K562 (cell line): ENCODE measurements at regions not wholly inside any gene's neighbourhood (a gene's known extent, or its start where the extent isn't known, plus 50 kb on each side); places are given as distances from the start of the nearest gene placed in this dataset.

Experiments used
- ATAC-seq: fragments of 200-7000 bp; cut with Tn5 transposase; 3 replicates; pipeline ENCODE4 v1.9.1; 2020; ENCODE audit warnings: moderate library complexity
- BruUV-seq: library from RNA; stranded (reverse); fragments of 400-500 nt; replicated peaks from 2 replicates; lab custom pipeline; 2021; lab: Mats Ljungman, UMichigan
- CTCF ChIA-PET: fragments of 300-600 bp; formaldehyde crosslinking; extraction: SDS; loops from one replicate; lab custom pipeline; 2021; ENCODE audit warnings: low intra/inter-chr PET ratio; lab: Yijun Ruan, JAX
- POLR2A ChIA-PET: fragments of 300-600, 350-650 bp; sonication (Branson Sonifier 250); formaldehyde crosslinking; extraction: SDS; loops from one replicate; lab custom pipeline; 2021; ENCODE audit warnings: antibody characterized with exemption, inconsistent platforms; lab: Yijun Ruan, JAX
- DNase-seq, 4 experiments: peaks; one replicate each; pipeline versions ENCODE4 v3.0.0 to v3.0.0-alpha.2; 2011 to 2018; ENCODE audit warnings: low spot score in 3 of 4, mixed read lengths in 3 of 4; ENCODE audit errors: extremely low read depth in 1 of 4
- FAIRE-seq: peaks from 2 replicates; lab custom pipeline; 2011; peaks lifted over from hg19 to GRCh38; lab: Jason Lieb, UNC
- H2AFZ ChIP-seq: 2 replicates; pipeline ENCODE4 v1.6.0; 2011; ENCODE audit warnings: low read depth, low read length, control low read depth, inconsistent platforms
- H3K27ac ChIP-seq: fragments of 200-600 bp; 3 replicates; pipeline ENCODE4 v1.8.0; 2011; ENCODE audit warnings: low read depth, mild to moderate bottlenecking, control low read depth, inconsistent platforms, low read length, moderate library complexity, mixed read lengths; ENCODE audit errors: extremely low read depth
- H3K27me3 ChIP-seq, 2 experiments: fragments of 300-600 bp in 1 of 2; 2 replicates in 1 of 2; 3 replicates in 1 of 2; pipeline versions ENCODE4 v1.6.0 to v1.8.0; 2011; ENCODE audit warnings: inconsistent platforms in 2 of 2, low read length in 2 of 2, mild to moderate bottlenecking in 1 of 2, mixed read lengths in 1 of 2, moderate library complexity in 1 of 2; ENCODE audit not compliant: control insufficient read depth in 2 of 2, insufficient read depth in 2 of 2
- H3K36me3 ChIP-seq: fragments of 300-600 bp; 3 replicates; pipeline ENCODE4 v1.8.0; 2011; ENCODE audit warnings: mild to moderate bottlenecking, low read length, inconsistent platforms; ENCODE audit not compliant: control insufficient read depth, insufficient read depth
- H3K4me1 ChIP-seq, 2 experiments: fragments of 200-600 bp in 1 of 2; replicated peaks in 1 of 2; 2 replicates in 1 of 2; 3 replicates in 1 of 2; pipeline versions ENCODE4 v1.5.1 to v1.8.0; 2011; ENCODE audit warnings: inconsistent platforms in 2 of 2, low read length in 2 of 2, mild to moderate bottlenecking in 1 of 2, mixed read lengths in 1 of 2, moderate library complexity in 1 of 2; ENCODE audit not compliant: control insufficient read depth in 2 of 2, insufficient read depth in 2 of 2
- H3K4me2 ChIP-seq: 2 replicates; pipeline ENCODE4 v1.6.1; 2011; ENCODE audit warnings: low read length, control low read depth, inconsistent platforms, mixed read lengths; ENCODE audit not compliant: insufficient read depth
- H3K4me3 ChIP-seq: fragments of 200-600 bp; sonication (generic), shearing (Covaris generic); 2 replicates; pipeline ENCODE4 v1.5.1; 2016; ENCODE audit warnings: control low read depth, inconsistent platforms
- H3K79me2 ChIP-seq: fragments of 200-600 bp; 3 replicates; pipeline ENCODE4 v1.8.0; 2011; ENCODE audit warnings: low read length, inconsistent platforms; ENCODE audit not compliant: control insufficient read depth, insufficient read depth
- H3K9ac ChIP-seq, 2 experiments: 2 replicates each; pipeline versions ENCODE4 v1.6.0 to v1.6.1; 2011; ENCODE audit warnings: low read depth in 2 of 2, low read length in 2 of 2, control low read depth in 1 of 2, inconsistent platforms in 1 of 2, mild to moderate bottlenecking in 1 of 2, mixed read lengths in 1 of 2; ENCODE audit not compliant: insufficient read depth in 1 of 2
- H3K9me1 ChIP-seq: one replicate; pipeline ENCODE4 v1.6.0; 2011; ENCODE audit warnings: inconsistent platforms, mild to moderate bottlenecking, low read length, moderate library complexity; ENCODE audit not compliant: control insufficient read depth, insufficient read depth
- H3K9me3 ChIP-seq: replicated peaks from 2 replicates; pipeline ENCODE4 v1.5.1; 2011; ENCODE audit warnings: low read depth, low read length, inconsistent platforms; ENCODE audit not compliant: control insufficient read depth, insufficient read depth
- H4K20me1 ChIP-seq: replicated peaks from 2 replicates; pipeline ENCODE4 v1.6.1; 2011; ENCODE audit warnings: low read length, inconsistent platforms, mixed read lengths; ENCODE audit not compliant: control insufficient read depth, insufficient read depth
- ESRRB ChIP-seq: fragments of 250-450 bp; sonication (Bioruptor Pico); IDR thresholded peaks from 2 replicates; pipeline ENCODE4 v1.5.0; 2020; ENCODE audit warnings: mild to moderate bottlenecking, moderate library complexity, borderline replicate concordance
- NFE2L1 ChIP-seq: fragments of 450-650 bp; IDR thresholded peaks from 2 replicates; pipeline ENCODE4 v1.6.1; 2016; ENCODE audit warnings: missing genetic modification characterization, low read depth, mild to moderate bottlenecking, missing compliant biosample characterization, moderate library complexity, borderline replicate concordance
- POU5F1 ChIP-seq: fragments of 150-350 bp; IDR thresholded peaks from 2 replicates; pipeline ENCODE4 v1.6.1; 2014; ENCODE audit warnings: borderline replicate concordance, low read length, low read depth, mild to moderate bottlenecking; ENCODE audit not compliant: partially characterized antibody
- SNIP1 ChIP-seq: fragments of 450-650 bp; IDR thresholded peaks from 2 replicates; pipeline ENCODE4 v1.7.1; 2017; ENCODE audit warnings: low read depth, mild to moderate bottlenecking
- TGIF2 ChIP-seq: sonication (generic); formaldehyde crosslinking; IDR thresholded peaks from 2 replicates; pipeline ENCODE4 v1.8.1; 2022; ENCODE audit warnings: mild to moderate bottlenecking, missing genetic modification reagents, moderate library complexity
- ZNF354B ChIP-seq: fragments of 250-450 bp; sonication (Bioruptor Pico); IDR thresholded peaks from 2 replicates; pipeline ENCODE4 v1.4.0; 2020
- WGBS: fragments of 100-300 bp; shearing (Covaris generic); methylation state at CpG from one replicate; pipeline ENCODE4 v1.1.6; 2016; ENCODE audit warnings: low coverage, mixed read lengths; ENCODE audit not compliant: insufficient coverage; ENCODE audit errors: missing lambda C conversion rate; 5-methylcytosine and 5-hydroxymethylcytosine counted together
- in situ Hi-C: fragments of 300-500 bp; cut with MboI; formaldehyde crosslinking; loops from 4 replicates; pipeline ENCODE4 v1.15.0; 2018; ENCODE audit warnings: inconsistent platforms, mixed read lengths
- intact Hi-C: fragments of 100-400 bp; cut with micrococcal nuclease; formaldehyde crosslinking; loops from 2 replicates; pipeline ENCODE4 v1.14.2; 2022
- TF ChIP-seq, protein P1 (sequence below): fragments of 450-650 bp; formaldehyde crosslinking; IDR thresholded peaks from 2 replicates; pipeline ENCODE4 v1.4.0; 2022; ENCODE audit warnings: missing genetic modification characterization
- TF ChIP-seq, protein P2 (sequence below): fragments of 250-450 bp; sonication (Bioruptor Pico); IDR thresholded peaks from 2 replicates; pipeline ENCODE4 v1.8.0; 2021; ENCODE audit warnings: moderate library complexity, mild to moderate bottlenecking, inconsistent platforms
- TF ChIP-seq, protein P3 (sequence below): fragments of 450-650 bp; IDR thresholded peaks from one replicate; pipeline ENCODE4 v1.6.1; 2018; ENCODE audit warnings: mild to moderate bottlenecking, moderate library complexity; ENCODE audit not compliant: partially characterized antibody

DNA sequence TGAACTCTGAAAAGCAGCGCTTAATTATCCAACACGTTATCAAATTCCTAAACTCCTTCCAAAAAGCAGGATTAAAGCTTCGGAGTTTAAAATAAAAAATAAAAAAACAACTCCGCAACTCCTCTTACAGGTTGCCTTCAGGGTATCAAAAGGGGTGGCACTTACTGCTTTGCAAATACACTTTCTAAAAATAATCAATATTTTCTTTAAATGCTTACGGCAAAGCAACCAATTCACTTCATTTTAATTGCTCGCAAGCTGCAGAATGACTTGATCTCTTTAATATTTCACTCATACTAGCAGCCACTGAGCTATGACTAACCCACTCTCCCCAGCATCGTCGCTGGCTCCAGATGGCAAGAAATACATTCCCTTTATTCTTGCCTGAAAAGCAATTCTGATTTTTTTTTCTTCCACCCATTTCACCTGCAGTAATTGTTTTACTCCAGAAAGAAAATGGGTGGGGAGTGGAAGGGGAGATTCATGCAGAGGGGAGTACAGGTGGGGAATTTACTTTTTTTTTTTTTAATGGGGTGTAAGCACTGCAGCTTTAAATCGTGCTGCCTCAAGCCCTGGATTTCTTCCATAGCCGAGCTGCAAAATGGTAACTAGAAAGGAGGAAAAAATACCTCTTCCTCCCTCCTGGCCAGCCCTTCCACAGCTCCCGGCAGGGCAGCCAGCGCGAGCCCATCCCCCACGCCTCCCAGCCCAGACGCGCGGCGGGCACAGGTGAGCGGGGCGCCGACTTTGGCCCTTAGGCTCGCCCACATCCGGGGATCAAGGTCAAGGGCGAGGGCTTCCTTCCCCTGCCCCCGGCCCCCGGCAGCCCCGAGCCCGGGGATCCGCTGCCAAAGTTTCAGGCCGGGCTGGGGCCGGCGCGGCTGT is 54.2 kb upstream of the FHIP2A start:
- no peak overlapping the region for H3K4me3 ChIP-seq
- H3K27ac ChIP-seq = no peak overlapping the region
- H2AFZ ChIP-seq = no peak overlapping the region
- no peaks in the 10 kb centered on the region for H3K36me3 ChIP-seq
- BruUV-seq = no TSS peak
- TF ChIP-seq, protein P1, sequence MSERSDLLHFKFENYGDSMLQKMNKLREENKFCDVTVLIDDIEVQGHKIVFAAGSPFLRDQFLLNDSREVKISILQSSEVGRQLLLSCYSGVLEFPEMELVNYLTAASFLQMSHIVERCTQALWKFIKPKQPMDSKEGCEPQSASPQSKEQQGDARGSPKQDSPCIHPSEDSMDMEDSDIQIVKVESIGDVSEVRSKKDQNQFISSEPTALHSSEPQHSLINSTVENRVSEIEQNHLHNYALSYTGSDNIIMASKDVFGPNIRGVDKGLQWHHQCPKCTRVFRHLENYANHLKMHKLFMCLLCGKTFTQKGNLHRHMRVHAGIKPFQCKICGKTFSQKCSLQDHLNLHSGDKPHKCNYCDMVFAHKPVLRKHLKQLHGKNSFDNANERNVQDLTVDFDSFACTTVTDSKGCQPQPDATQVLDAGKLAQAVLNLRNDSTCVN = no peak
- no peak for TF ChIP-seq ESRRB (CRISPR knock-in tag)
- TF ChIP-seq, protein P2, sequence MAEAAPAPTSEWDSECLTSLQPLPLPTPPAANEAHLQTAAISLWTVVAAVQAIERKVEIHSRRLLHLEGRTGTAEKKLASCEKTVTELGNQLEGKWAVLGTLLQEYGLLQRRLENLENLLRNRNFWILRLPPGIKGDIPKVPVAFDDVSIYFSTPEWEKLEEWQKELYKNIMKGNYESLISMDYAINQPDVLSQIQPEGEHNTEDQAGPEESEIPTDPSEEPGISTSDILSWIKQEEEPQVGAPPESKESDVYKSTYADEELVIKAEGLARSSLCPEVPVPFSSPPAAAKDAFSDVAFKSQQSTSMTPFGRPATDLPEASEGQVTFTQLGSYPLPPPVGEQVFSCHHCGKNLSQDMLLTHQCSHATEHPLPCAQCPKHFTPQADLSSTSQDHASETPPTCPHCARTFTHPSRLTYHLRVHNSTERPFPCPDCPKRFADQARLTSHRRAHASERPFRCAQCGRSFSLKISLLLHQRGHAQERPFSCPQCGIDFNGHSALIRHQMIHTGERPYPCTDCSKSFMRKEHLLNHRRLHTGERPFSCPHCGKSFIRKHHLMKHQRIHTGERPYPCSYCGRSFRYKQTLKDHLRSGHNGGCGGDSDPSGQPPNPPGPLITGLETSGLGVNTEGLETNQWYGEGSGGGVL (CRISPR knock-in tag) = no peak
- no peak for TF ChIP-seq TGIF2 (CRISPR knock-in tag)
- no peak for TF ChIP-seq POU5F1
- TF ChIP-seq, protein P3, sequence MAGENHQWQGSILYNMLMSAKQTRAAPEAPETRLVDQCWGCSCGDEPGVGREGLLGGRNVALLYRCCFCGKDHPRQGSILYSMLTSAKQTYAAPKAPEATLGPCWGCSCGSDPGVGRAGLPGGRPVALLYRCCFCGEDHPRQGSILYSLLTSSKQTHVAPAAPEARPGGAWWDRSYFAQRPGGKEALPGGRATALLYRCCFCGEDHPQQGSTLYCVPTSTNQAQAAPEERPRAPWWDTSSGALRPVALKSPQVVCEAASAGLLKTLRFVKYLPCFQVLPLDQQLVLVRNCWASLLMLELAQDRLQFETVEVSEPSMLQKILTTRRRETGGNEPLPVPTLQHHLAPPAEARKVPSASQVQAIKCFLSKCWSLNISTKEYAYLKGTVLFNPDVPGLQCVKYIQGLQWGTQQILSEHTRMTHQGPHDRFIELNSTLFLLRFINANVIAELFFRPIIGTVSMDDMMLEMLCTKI = no peak
- no peak for TF ChIP-seq ZNF354B (CRISPR knock-in tag)
- TF ChIP-seq NFE2L1 = no peak
- no peak for TF ChIP-seq SNIP1
- no peaks in the 10 kb centered on the region for H4K20me1 ChIP-seq
- no peak overlapping the region for H3K4me2 ChIP-seq
- intact Hi-C loops (no loop called here), in situ Hi-C loops (no loop called here)
- H3K27me3 ChIP-seq = peaks cover 2 to 6% of the 10 kb centered on the region in 2 experiments; a peak in 2 of 5 replicates
- FAIRE-seq (no peak), DNase-seq (no peak), ATAC-seq (no peak)
- 6% methylated on average over 16 of the region's 33 CpGs for WGBS
- CTCF ChIA-PET = no interaction called here
- no peaks in the 10 kb centered on the region for H3K9me3 ChIP-seq
- POLR2A ChIA-PET = no interaction called here
- H3K79me2 ChIP-seq = no peaks in the 10 kb centered on the region
- H3K4me1 ChIP-seq = peaks cover 0 to 5% of the 10 kb centered on the region in 2 experiments; a peak in 2 of 5 replicates
- H3K9ac ChIP-seq = no peak overlapping the region
- H3K9me1 ChIP-seq = no peaks in the 10 kb centered on the region
